PC-9 (cell line): ENCODE measurements at regions not wholly inside any gene's neighbourhood (a gene's known extent, or its start where the extent isn't known, plus 50 kb on each side); places are given as distances from the start of the nearest gene placed in this dataset.

Experiments
- EZH2 ChIP-seq: fragments of 200-600 bp; sonication (generic); IDR thresholded peaks from 2 replicates; pipeline ENCODE4 v1.8.0; 2017; ENCODE audit warnings: antibody characterized with exemption, low read depth
- TF ChIP-seq, protein P1 (sequence below): fragments of 200-600 bp; sonication (generic); conservative IDR thresholded peaks from 2 replicates; pipeline ENCODE4 v1.6.1; 2017; ENCODE audit warnings: mixed run types, antibody characterized with exemption, mild to moderate bottlenecking, moderate library complexity

GRCh38 chr4:187046471-187046870 lies 322.8 kb upstream of the FAT1 start:
- TF ChIP-seq, protein P1, sequence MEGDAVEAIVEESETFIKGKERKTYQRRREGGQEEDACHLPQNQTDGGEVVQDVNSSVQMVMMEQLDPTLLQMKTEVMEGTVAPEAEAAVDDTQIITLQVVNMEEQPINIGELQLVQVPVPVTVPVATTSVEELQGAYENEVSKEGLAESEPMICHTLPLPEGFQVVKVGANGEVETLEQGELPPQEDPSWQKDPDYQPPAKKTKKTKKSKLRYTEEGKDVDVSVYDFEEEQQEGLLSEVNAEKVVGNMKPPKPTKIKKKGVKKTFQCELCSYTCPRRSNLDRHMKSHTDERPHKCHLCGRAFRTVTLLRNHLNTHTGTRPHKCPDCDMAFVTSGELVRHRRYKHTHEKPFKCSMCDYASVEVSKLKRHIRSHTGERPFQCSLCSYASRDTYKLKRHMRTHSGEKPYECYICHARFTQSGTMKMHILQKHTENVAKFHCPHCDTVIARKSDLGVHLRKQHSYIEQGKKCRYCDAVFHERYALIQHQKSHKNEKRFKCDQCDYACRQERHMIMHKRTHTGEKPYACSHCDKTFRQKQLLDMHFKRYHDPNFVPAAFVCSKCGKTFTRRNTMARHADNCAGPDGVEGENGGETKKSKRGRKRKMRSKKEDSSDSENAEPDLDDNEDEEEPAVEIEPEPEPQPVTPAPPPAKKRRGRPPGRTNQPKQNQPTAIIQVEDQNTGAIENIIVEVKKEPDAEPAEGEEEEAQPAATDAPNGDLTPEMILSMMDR = no peak
- no peak for TF ChIP-seq EZH2
